ENCODE measurements at regions not wholly inside any gene's neighbourhood (a gene's known extent, or its start where the extent isn't known, plus 50 kb on each side); places are given as distances from the start of the nearest gene placed in this dataset.

DNA sequence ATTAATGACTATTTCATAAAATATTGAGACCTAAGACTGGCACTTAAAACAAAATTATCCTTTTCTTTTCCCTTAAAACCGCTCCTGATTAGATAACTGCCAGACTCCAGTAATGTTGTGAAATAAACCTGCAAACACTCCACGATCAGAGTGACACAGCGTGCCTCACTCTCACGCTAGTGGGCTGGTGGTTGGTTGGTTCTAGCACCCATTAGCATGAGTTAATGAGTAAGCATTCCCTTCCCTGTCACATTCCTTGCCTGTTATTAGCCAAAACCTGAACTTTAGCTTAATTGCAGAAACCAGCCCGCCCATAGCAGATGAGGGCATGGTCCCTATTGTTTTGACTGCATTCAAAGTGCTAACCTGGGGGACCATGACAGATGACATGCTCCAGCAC is 193.4 kb downstream of the CD83 start:
- DNase-seq (ENCODE audit: low spot score): no peak
- intact Hi-C loops (cut with DNase I): no loop called here

DNA sequence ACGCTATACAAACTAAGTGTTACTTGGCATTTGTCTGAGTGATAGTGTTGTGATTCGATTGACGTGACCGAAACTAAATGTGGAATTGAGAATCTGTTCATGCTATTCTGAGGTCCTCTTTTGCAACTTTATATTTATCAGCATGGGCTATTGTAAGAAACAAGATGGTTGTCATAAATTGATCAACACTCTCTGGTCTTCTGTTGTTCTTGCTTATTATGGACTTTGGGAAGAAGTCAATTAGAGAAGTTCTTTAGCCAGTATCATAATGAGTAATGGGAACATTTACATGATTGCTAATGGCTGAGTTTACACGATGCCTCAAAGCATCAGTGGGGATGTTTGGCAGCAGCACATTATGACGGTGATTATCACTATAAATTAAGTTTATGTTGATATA is 195.0 kb downstream of the CD83 start:
- no peak for DNase-seq (ENCODE audit: low spot score)
- intact Hi-C loops (cut with DNase I): no loop called here

DNA sequence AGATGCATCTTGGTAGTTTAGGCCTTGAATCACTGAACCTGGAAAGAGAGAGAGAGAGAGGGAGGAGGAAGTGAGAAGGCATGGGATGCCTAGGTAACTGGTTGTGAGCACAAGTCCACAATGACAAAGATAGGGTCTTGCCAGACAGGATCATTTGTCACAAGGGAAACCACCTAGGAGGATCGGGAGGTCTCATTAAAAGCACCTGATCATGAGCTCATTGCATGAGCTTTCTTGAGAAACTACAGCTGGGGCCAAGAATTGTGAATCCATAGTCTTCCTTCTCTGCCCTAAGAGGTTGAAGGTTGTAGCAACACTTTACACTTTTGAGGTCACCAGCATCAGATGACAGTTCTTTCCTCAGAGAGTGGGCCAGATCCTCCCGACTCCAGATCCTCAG is 195.7 kb downstream of the CD83 start:
- DNase-seq (ENCODE audit: low spot score): no peak
- intact Hi-C loops (cut with DNase I): no loop called here

DNA sequence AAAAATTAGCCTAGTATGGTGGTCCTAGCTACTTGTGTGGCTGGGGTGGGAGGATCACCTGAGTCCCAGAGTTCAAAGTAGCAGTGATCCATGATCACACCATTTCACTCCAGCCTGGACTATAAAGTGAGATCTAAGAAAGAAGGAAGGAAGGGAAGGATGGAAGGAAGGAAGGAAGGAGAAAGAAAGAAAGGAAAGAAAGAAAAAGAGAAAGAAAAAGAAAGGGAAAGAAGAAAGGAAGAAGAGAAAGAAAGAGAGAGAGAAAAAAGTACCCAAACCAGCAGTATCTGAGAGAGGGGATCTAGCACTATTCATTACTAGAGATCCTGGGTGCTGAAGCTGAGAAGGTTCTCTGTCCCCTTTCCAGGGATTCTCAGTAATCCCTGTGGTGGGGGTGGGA is 197.8 kb downstream of the CD83 start:
- intact Hi-C loops (cut with DNase I): no loop called here
- DNase-seq (ENCODE audit: low spot score): no peak

DNA sequence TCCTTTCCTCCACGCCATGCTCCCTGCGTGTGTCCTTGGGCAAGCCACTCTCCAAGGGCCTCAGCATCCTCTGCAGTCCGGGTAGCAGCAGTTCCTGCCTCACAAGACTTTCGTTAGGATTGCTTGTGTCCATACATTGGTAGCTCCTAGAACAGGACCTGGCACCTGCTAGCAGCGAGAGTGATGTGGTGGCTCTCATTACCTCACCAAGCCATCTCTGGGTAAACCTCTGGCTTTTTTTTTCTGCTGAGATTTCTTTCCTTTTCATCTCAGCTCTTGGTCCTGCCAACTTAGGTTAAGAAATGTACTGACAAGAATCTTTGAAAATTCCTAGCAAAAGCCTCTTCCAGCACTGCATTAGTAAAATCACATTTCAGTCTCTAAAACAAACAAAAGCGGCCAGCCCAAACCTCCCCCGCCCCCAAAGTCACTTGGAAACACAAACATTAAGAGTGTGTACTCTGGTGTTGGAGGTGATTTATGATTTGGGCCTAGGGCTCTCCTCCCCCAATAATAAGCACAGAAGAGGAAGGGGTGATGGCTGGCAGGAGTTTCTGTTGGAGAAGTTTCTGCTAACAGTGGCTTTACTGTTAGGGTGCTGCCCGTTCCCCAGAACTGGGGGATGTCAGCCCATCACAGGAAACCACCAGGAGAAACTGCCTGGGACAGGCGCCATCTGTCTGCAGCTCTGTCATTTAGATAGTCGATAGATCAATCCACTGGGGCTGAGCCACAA is 199.2 kb downstream of the CD83 start:
- DNase-seq (ENCODE audit: low spot score): no peak
- intact Hi-C loops (cut with DNase I): no loop called here

DNA sequence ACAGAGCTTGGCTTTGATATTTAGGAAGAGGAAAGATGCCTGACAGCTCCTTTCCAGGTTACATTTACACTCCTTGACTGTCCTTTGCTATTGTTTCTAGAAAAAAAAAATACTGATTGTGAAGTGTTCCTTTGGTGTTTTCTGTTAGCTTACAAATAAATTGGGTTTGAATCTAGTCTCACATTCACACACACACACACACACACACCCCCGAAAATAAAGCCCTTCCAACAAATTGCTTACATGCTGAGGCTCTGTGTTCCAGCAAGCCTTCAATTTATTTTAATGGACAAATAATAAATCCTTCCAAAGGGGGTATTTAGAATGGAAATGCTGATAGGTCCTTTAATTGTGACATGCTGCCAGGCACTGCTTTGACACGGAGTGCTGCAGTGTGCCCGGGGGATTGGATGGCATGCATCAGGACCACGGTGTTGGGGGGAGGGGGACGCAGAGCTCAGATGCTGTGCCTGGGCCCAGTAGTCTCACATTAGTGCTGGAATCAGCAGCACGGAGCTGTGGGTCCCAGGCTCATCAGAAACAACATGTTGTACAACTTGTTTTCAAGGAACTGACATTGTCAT is 199.9 kb downstream of the CD83 start:
- intact Hi-C loops (cut with DNase I): no loop called here
- no peak for DNase-seq (ENCODE audit: low spot score)

DNA sequence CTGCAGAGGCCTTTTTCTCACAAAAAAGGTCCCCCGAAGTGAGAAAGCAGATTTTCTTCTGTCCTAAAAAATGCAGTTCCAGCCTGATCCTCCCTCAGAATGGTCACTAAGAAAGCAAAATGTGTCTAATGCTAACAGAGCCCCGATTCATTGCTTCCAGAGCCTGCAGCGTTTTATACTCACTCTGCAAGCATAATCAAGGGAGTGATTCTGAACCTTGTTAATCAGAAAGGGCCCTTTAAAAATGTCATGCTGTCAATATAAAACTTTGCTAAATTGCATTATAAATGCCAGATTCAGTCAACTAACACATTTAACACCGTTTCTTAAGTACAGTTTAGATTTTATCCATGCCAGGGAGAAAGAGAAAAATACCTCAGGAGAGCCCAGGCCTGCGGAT is 202.8 kb downstream of the CD83 start:
- intact Hi-C loops (cut with DNase I): no loop called here
- no peak for DNase-seq (ENCODE audit: low spot score)

DNA sequence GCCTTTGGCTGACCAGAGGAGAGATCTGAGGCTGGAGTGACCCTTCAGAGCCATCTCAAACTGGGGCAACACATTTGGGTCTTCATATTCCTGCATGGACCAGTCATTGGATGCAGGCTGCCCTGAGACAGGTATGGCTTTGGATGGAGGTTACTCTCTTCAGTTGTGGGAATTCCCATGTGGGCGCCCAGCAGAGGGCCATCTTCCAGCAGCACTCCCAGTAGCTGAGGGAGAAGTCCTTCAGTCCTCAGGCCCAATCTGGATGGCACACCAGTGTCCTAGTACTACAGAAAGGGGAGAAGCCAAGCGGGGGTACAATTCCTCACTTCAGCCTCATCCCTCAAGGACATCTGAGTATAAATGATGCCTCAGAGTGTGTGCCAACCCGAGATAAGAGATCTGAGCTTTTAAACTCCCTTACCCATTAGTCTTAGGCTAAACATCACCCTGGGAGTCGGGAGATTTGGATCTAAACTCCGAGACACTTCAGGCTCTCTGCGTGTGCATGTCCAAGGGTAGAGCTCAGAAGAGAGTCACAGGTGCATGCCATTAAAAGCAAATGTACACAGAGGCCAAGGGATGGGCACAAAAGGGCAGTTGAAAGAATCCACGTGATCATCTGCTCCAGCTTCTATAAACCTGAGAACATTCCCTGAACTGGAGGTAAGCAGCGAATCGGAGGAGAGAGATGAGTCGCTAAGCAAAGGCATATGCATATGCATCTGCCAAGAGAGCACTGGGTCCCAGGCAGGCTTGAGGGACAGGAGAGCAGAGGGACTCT is 204.6 kb downstream of the CD83 start:
- intact Hi-C loops (cut with DNase I): no loop called here
- no peak for DNase-seq (ENCODE audit: low spot score)

DNA sequence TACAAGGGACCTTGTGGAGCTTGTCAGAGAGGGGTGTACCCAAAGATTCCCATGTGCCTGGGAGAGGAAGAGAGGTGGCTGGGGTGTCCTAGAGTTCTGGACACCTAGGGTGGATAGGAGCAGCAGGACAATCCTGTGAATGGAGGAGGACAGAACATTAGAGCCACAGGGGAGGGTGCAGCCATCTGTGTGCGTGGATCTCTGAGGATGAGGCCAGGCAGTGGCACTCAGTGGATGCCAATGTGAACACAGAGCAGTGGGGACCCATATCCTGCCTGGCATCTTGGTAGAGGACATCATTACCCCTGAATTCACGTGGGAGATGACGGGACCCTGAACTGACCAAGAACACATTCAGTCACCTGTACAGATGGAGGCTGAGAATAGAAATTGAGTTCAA is 205.3 kb downstream of the CD83 start:
- intact Hi-C loops (cut with DNase I): no loop called here
- DNase-seq (ENCODE audit: low spot score): no peak

DNA sequence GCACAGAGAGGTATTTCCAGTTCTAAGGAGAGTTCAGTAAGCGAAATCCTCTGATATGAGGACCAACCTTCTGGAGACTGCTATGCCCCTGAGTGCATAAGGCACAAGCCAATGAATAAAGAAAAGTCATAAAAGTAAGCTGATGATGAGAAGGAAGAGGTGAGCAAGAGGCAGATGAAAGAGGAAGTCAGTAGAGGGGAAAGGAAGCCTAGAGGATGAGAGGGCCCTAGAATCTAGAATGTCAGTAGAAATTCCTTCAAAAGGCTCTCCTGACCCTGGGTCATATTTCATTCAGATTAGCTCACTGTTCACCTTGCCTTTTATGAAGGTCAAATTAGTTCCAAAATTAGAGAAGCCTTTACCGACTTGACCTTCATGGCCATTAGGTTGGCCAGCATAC is 209.2 kb downstream of the CD83 start:
- DNase-seq (ENCODE audit: low spot score): no peak
- intact Hi-C loops (cut with DNase I): no loop called here

DNA sequence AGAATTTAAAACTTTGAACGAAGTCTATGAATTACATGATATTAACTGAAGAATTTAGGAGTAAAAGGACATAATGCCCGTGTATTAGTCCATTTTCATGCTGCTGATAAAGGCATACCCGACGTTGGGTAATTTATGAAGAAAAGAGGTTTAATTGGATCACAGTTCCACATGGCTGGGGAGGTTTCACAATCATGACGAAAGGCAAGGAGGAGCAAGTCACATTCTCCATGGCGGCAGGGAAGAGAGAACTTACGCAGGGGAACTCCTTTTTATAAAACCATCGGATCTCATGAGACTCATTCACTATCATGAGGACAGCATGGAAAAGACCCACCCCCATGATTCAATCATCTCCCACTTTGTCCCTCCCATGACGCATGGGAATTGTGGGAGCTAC is 210.6 kb downstream of the CD83 start:
- intact Hi-C loops (cut with DNase I): no loop called here
- no peak for DNase-seq (ENCODE audit: low spot score)

DNA sequence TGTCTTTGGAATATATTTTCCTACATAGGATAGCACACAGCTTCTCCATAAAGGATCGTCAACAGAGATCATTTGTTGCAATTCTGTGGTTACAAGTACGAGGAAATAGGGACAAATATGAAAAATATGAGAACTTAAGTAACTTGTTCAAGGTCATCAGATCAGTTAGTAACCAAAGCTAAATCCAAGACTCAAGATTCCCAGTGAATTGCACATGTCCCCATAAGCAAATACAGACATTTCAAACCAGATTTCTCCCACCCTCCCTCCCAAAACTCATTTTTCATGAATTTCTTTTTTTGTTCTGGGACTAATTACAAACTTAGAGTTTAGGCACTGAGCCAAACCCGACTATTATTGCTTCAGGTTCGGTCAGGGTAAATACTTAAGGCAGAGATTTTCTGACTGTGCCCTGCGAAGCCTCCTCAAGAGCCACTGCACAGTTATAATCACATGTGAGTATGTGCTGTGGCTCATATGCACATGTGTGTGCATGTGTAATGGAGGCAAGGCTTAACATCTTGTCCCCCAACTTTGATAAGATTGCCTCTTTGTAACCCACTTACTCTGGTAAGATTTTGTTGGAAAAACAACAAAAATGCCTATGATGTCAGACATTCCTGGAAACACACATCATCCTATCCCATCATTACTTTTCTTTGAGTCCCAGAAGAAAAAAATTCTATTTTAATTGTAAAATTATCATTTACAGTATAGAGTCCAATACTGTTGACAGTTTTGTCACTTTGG is 216.2 kb downstream of the CD83 start:
- no peak for DNase-seq (ENCODE audit: low spot score)
- intact Hi-C loops (cut with DNase I): no loop called here

DNA sequence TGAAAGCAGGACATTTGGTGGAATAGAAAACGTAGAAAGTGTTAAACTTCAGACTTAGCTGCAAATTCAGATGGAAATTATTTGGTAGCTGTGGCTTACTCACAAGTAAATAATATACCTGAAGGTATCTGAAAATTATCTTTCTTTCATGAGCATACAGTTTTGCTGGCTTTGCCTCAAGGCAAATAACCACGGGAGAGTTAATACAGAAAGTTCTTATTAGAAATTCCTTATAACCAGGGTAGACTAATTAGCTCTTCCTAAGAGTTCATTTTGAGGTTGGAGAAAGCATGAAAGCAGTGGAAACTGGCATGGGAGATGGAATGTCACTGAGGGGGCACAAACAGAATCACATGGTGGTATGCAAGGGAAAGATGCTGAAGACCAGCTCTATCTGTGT is 217.5 kb downstream of the CD83 start:
- no peak for DNase-seq (ENCODE audit: low spot score)
- intact Hi-C loops (cut with DNase I): no loop called here

DNA sequence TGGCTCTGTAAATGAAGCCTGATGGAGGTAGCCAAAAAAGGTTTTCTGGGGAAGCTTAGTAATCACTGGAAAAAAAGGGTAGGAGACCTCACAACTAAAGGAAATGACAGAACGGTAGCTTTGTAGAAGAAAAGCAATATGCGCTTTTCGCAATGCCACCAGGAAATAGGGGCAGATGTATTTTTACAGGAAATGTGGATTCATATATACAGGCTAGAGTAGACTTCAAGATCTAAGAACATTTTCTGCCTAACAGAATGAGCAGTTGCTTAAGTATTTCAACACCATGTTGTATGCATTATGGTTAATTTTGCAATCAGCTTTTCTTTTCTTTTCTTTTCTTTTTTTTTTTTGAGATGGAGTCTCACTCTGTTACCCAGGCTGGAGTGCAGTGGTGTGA is 219.6 kb downstream of the CD83 start:
- DNase-seq (ENCODE audit: low spot score): no peak
- intact Hi-C loops (cut with DNase I): no loop called here

DNA sequence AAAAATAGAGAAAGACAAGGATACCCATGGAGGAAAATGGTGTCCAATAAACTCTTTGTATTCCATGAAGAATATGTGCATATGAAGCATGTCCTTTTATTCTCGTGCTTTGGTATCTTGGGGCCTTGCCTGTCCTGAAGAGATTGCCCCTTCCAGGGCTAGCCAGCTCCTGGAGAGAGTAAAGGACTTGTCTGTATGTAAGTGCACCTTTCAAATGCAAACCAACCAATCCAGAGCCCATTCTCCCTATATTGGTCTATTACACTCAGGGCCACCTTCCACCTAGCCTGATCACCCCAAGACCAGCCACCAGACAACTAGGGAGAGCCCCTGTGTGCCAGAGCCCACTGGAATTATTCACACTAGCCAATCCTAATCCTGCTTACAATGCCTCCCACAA is 221.6 kb downstream of the CD83 start:
- DNase-seq (ENCODE audit: low spot score): no peak
- intact Hi-C loops (cut with DNase I): no loop called here

DNA sequence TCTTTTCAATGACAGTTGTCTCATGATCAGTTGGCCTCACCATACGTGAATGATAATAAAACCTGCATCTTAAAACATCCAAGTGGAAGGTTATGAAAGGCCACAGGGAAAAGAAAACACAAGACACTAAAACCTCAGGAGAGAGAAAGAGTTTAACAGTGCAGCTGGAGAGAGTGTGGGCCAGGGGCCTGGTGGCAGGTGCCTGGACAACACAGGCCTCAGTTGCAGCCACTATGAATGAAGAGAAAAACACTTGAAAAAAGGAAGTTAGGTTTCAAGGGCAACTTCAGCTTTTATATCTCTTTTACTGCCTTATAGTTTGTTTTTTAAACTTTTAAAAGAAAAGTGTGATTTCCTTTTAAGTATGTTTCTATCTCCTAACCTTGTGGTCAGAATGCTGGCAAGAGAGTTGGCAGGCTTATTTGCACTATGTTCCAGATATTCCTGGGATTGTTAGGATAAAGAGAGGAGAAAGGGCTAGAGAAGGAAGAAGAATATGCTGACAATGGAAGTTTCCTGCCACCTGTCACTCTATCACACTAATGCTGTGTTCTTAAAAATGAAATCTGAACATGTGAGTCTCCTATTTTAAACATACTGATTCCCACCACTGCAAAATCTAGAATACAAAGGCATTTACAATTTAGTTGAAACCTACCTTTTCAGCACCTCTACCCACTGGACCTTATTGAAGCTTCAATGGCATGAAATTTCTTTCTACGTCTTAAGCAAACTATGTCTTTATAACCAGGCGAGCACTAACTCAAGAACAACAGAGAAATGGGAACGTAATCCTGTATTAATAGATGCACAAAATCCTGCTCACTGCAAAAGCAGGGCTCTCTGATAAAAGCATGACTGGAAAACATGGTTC is 222.4 kb downstream of the CD83 start:
- no peak for DNase-seq (ENCODE audit: low spot score)
- intact Hi-C loops (cut with DNase I): no loop called here

DNA sequence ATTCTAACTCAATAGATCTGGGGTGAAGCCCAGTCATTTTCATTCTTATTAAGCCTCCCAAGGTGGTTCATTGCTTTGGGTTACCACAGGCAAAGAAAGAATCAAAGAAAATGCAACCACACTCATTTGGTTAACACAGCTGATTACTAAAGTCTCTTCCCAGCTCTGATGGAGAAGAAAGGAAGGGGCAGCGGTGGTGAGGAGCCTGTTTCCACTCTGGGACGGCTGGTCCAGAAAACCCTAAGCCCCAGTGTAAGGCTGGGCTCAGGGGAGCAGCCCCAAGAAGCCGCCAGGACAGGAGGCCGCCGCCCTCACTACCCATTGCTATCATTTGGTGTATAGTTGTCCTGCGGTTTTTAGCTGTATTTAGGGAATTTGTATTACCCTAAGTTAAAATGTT is 226.9 kb downstream of the CD83 start:
- intact Hi-C loops (cut with DNase I): no loop called here
- DNase-seq (ENCODE audit: low spot score): no peak

DNA sequence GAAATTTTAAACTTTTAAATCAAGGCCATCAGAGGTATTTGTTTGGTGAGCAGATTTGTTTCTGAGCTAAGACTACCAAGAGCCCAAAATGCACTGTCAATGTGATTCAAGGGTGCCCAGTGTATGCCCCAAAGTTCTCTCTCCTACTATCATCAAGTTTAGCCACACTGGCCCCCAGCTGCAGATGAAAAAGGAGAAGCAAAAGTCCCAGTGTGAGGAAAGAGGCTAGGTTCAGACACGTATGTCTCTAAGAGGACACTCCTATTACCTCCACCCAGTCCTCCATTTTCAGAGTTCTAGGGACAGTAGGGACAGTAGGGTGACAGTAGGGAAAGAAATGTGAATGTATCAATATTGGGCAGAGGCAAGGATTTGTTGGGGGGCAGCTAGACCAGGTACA is 230.8 kb downstream of the CD83 start:
- DNase-seq (ENCODE audit: low spot score): no peak
- intact Hi-C loops (cut with DNase I): no loop called here

DNA sequence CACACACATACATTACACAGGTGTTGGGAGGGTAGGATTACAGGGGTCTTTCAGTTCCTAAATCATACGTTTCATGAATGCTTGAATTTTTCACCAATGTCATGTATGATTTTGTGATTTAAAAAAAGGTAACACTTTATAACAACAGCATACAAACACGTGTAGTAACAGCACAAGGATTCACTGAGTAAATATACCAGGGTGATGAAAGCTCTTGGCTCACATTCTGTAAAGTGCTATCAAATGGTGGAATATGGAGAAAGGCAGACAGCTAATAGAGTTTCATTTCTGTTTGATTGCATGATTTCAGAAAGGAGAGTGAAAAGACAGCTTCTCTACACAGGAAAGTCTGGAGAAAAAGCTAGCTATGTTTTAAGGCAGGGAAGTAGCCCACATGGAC is 231.9 kb downstream of the CD83 start:
- intact Hi-C loops (cut with DNase I): no loop called here
- DNase-seq (ENCODE audit: low spot score): no peak

DNA sequence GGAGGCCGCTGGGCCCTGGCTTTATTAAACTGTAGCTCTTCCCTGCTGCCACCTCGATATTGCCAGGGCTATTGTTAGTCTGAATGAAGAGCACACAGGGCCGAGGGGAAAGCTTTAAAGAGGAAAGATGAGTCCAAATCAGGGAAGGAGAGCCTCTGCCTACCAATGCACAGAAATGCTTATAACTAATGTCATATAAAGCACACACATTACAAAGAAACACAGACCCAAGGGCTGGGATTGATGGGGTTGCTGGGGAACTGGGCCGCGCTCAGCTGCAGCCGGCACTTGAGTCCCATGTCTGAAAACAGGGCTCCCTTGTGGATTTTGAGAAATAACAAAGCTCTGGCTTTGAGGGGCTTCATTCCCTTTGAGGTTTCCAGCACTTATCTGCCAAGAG is 232.6 kb downstream of the CD83 start:
- intact Hi-C loops (cut with DNase I): no loop called here

More for the DNA sequence above, 232.6 kb downstream of the CD83 start:
- no peak for DNase-seq (ENCODE audit: low spot score)

All from cardiac septum (tissue), 1 donor.